ENCODE measurements at regions not wholly inside any gene's neighbourhood (a gene's known extent, or its start where the extent isn't known, plus 50 kb on each side); places are given as distances from the start of the nearest gene placed in this dataset.

GRCh38 chr4:130073145-130073790 is 977.3 kb downstream of the C4orf33 start:
- intact Hi-C loops (cut with micrococcal nuclease) = no loop called here
- Mint-ChIP-seq H3K27me3 (no peaks in the 10 kb centered on the region), H3K4me3 (no peak overlapping the region), H3K27ac (no peak overlapping the region), H3K4me1 (no peaks in the 10 kb centered on the region), H3K9me3 (ENCODE audit: insufficient read depth) (no peaks in the 10 kb centered on the region)
- CTCF ChIA-PET = no interaction called here
- POLR2A ChIA-PET = no interaction called here
- Histone ChIP-seq H3K4me2 (replicated peaks; ENCODE audit: low read depth, low read length, poor library complexity, severe bottlenecking) (no peak overlapping the region), H3K27me3 (replicated peaks in 1 of 4; ENCODE audit: control extremely low read depth in 1 of 4, control insufficient read depth in 3 of 4, insufficient read depth in 4 of 4, low read length in 3 of 4) (no peaks in the 10 kb centered on the region), H3K9me3 (ENCODE audit: control extremely low read depth in 1 of 3, control insufficient read depth in 2 of 3, insufficient read depth in 1 of 3, low read length in 2 of 3) (no peaks in the 10 kb centered on the region), H3K36me3 (replicated peaks in 1 of 2; ENCODE audit: control extremely low read depth in 1 of 2, control insufficient read depth in 1 of 2, extremely low read depth in 1 of 2, insufficient read depth in 2 of 2, low read length in 1 of 2) (no peaks in the 10 kb centered on the region), H3K9ac (ENCODE audit: low read length) (no peak overlapping the region), H3K27ac (ENCODE audit: low read length in 2 of 2) (no peak overlapping the region), H4K20me1 (ENCODE audit: control insufficient read depth, insufficient read depth, low read length, poor library complexity, severe bottlenecking) (no peaks in the 10 kb centered on the region), H2AFZ (ENCODE audit: insufficient read depth, low read depth, low read length, poor library complexity, severe bottlenecking) (no peak overlapping the region), H3K4me3 (ENCODE audit: control extremely low read depth in 1 of 5, extremely low read depth in 1 of 5, insufficient read depth in 1 of 5, low read depth in 2 of 5, low read length in 4 of 5) (no peak overlapping the region), H3K79me2 (ENCODE audit: control insufficient read depth, insufficient read depth, low read length) (no peaks in the 10 kb centered on the region), H3K4me1 (ENCODE audit: control insufficient read depth in 2 of 2, insufficient read depth in 2 of 2, low read length in 2 of 2) (no peaks in the 10 kb centered on the region)
- ATAC-seq (ENCODE audit: low read depth) (no peak), DNase-seq (no peak)
- no CpG with 5 or more reads among the region's 3 CpGs for WGBS (ENCODE audit: insufficient coverage)
- TF ChIP-seq CTCF (IDR thresholded peaks at IDR 0.05) = no peak
- TF ChIP-seq EZH2 (IDR thresholded peaks at IDR 0.05; ENCODE audit: borderline replicate concordance, insufficient read depth, low read depth, low read length, poor library complexity, severe bottlenecking) = no peak

- DNase-seq (no peak), ATAC-seq (ENCODE audit: low read depth) (no peak)
- H3K27me3 ChIP-seq (replicated peaks in 1 of 4; ENCODE audit: control extremely low read depth in 1 of 4, control insufficient read depth in 3 of 4, insufficient read depth in 4 of 4, low read length in 3 of 4) = no peaks in the 10 kb centered on the region
- no peak overlapping the region for H2AFZ ChIP-seq (ENCODE audit: insufficient read depth, low read depth, low read length, poor library complexity, severe bottlenecking)
- POLR2A ChIA-PET = no interaction called here
- intact Hi-C loops (cut with micrococcal nuclease) = no loop called here
- Mint-ChIP-seq H3K4me3 (no peak overlapping the region), H3K27me3 (no peaks in the 10 kb centered on the region), H3K27ac (no peak overlapping the region), H3K4me1 (no peaks in the 10 kb centered on the region), H3K9me3 (ENCODE audit: insufficient read depth) (no peaks in the 10 kb centered on the region)
- CTCF ChIA-PET = no interaction called here
- H3K4me3 ChIP-seq (ENCODE audit: control extremely low read depth in 1 of 5, extremely low read depth in 1 of 5, insufficient read depth in 1 of 5, low read depth in 2 of 5, low read length in 4 of 5) = no peak overlapping the region
- TF ChIP-seq EZH2 (IDR thresholded peaks at IDR 0.05; ENCODE audit: borderline replicate concordance, insufficient read depth, low read depth, low read length, poor library complexity, severe bottlenecking) (no peak), CTCF (IDR thresholded peaks at IDR 0.05) (no peak)
- H3K9ac ChIP-seq (ENCODE audit: low read length) = no peak overlapping the region
- WGBS (ENCODE audit: insufficient coverage) = 79% methylated on average over 4 of the region's 5 CpGs
- H3K27ac ChIP-seq (ENCODE audit: low read length in 2 of 2) = no peak overlapping the region
- H3K79me2 ChIP-seq (ENCODE audit: control insufficient read depth, insufficient read depth, low read length) = no peaks in the 10 kb centered on the region
- no peaks in the 10 kb centered on the region for H4K20me1 ChIP-seq (ENCODE audit: control insufficient read depth, insufficient read depth, low read length, poor library complexity, severe bottlenecking)
- H3K4me2 ChIP-seq (replicated peaks; ENCODE audit: low read depth, low read length, poor library complexity, severe bottlenecking) = no peak overlapping the region
- H3K36me3 ChIP-seq (replicated peaks in 1 of 2; ENCODE audit: control extremely low read depth in 1 of 2, control insufficient read depth in 1 of 2, extremely low read depth in 1 of 2, insufficient read depth in 2 of 2, low read length in 1 of 2) = no peaks in the 10 kb centered on the region
- H3K4me1 ChIP-seq (ENCODE audit: control insufficient read depth in 2 of 2, insufficient read depth in 2 of 2, low read length in 2 of 2) = no peaks in the 10 kb centered on the region
- H3K9me3 ChIP-seq (ENCODE audit: control extremely low read depth in 1 of 3, control insufficient read depth in 2 of 3, insufficient read depth in 1 of 3, low read length in 2 of 3) = no peaks in the 10 kb centered on the region
Measured at GRCh38 chr4:130074096-130074495, 978.1 kb downstream of the C4orf33 start.

Data from B cell (primary cell).